T-cell (primary cell): ENCODE measurements at regions not wholly inside any gene's neighbourhood (a gene's known extent, or its start where the extent isn't known, plus 50 kb on each side); places are given as distances from the start of the nearest gene placed in this dataset.

Experiments used
- ATAC-seq, 4 experiments: fragments of 200-7000 bp in 3 of 4; fragments of 150-1000 bp in 1 of 4; cut with Tn5 transposase; replicated peaks in 1 of 4; 1 replicate in 3 of 4; 2 replicates in 1 of 4; pipeline ENCODE4 v1.10.0; 2021; ENCODE audit warnings: moderate library complexity in 3 of 4, mild to moderate bottlenecking in 2 of 4, moderate number of reproducible peaks in 1 of 4
- CTCF ChIA-PET, 2 donors: fragments of 300-600 bp; sonication (Branson Sonifier 250); formaldehyde crosslinking; loops; one replicate each; lab custom pipeline; 2022; ENCODE audit warnings: antibody characterized with exemption in 2 of 2; lab: Charles Lee
- POLR2A ChIA-PET, 2 donors: fragments of 300-600 bp; sonication (Branson Sonifier 250); formaldehyde crosslinking; loops; one replicate each; lab custom pipeline; 2022; ENCODE audit warnings: antibody characterized with exemption in 2 of 2; lab: Charles Lee
- DNase-seq, 35 experiments: peaks; one replicate each; pipeline versions ENCODE4 v3.0.0 to v3.0.0-alpha.2; 2013 to 2023
- H3K27ac ChIP-seq: one replicate; pipeline ENCODE4 v1.5.1; 2013; ENCODE audit warnings: low read length
- H3K27me3 ChIP-seq, 2 experiments: replicated peaks in 1 of 2; 1 replicate in 1 of 2; 2 replicates in 1 of 2; pipeline versions ENCODE4 v1.6.1 to v1.7.0; 2013; ENCODE audit warnings: low read length in 1 of 2, mixed read lengths in 1 of 2; ENCODE audit not compliant: control insufficient read depth in 2 of 2, insufficient read depth in 2 of 2; ENCODE audit errors: extremely low read depth in 1 of 2
- H3K36me3 ChIP-seq, 2 donors: 1 replicate in 1 of 2; 2 replicates in 1 of 2; pipeline versions ENCODE4 v1.6.1 to v1.7.0; 2013; ENCODE audit warnings: low read length in 1 of 2; ENCODE audit not compliant: control insufficient read depth in 2 of 2, insufficient read depth in 1 of 2; ENCODE audit errors: extremely low read depth in 1 of 2
- H3K4me1 ChIP-seq, 2 experiments: 1 replicate in 1 of 2; 2 replicates in 1 of 2; pipeline versions ENCODE4 v1.6.1 to v1.7.0; 2013; ENCODE audit warnings: low read length in 2 of 2, mixed read lengths in 1 of 2; ENCODE audit not compliant: insufficient read depth in 2 of 2, control insufficient read depth in 1 of 2; ENCODE audit errors: extremely low read depth in 1 of 2
- H3K4me3 ChIP-seq, 2 donors: 1 replicate in 1 of 2; 2 replicates in 1 of 2; pipeline versions ENCODE4 v1.5.1 to v1.7.0; 2013; ENCODE audit warnings: mild to moderate bottlenecking in 2 of 2, low read length in 1 of 2, moderate library complexity in 1 of 2; ENCODE audit not compliant: control insufficient read depth in 1 of 2; ENCODE audit errors: extremely low read depth in 1 of 2
- H3K9me3 ChIP-seq: 2 replicates; pipeline ENCODE4 v1.7.0; 2013
- H3K27ac Mint-ChIP-seq, 2 donors: one replicate each; pipeline ENCODE4 v1.8.0; 2020 to 2021; ENCODE audit warnings: mild to moderate bottlenecking in 2 of 2, mixed read lengths in 2 of 2
- H3K27me3 Mint-ChIP-seq, 2 donors: one replicate each; pipeline ENCODE4 v1.8.0; 2021 to 2022; ENCODE audit warnings: mixed read lengths in 2 of 2
- H3K36me3 Mint-ChIP-seq: one replicate; pipeline ENCODE4 v1.8.0; 2021; ENCODE audit warnings: mixed read lengths
- H3K4me1 Mint-ChIP-seq, 3 donors: one replicate each; pipeline ENCODE4 v1.8.0; 2020 to 2022; ENCODE audit warnings: mixed read lengths in 3 of 3, mild to moderate bottlenecking in 1 of 3
- H3K4me3 Mint-ChIP-seq, 3 donors: one replicate each; pipeline ENCODE4 v1.8.0; 2020 to 2022; ENCODE audit warnings: mild to moderate bottlenecking in 3 of 3, mixed read lengths in 3 of 3, moderate library complexity in 3 of 3
- H3K9me3 Mint-ChIP-seq, 3 donors: one replicate each; pipeline ENCODE4 v1.8.0; 2020 to 2022; ENCODE audit warnings: mixed read lengths in 3 of 3
- WGBS: methylation state at CpG from one replicate; pipeline ENCODE4 v1.1.5; 2013; ENCODE audit warnings: missing lambda C conversion rate; ENCODE audit not compliant: insufficient coverage; 5-methylcytosine and 5-hydroxymethylcytosine counted together

GRCh38 chr13:89970353-89970709, 1377.2 kb upstream of the MIR17HG start:
- Mint-ChIP-seq H3K27ac (no peak overlapping the region), H3K36me3 (no peaks in the 10 kb centered on the region), H3K4me1 (no peaks in the 10 kb centered on the region), H3K4me3 (no peak overlapping the region), H3K9me3 (peaks cover 15 to 23% (median 16%) of the 10 kb centered on the region in 3 donors), H3K27me3 (no peaks in the 10 kb centered on the region)
- no peaks in the 10 kb centered on the region for H3K36me3 ChIP-seq
- no peak overlapping the region for H3K27ac ChIP-seq
- WGBS: no CpG with 5 or more reads among the region's 1 CpG
- H3K27me3 ChIP-seq: no peaks in the 10 kb centered on the region
- H3K4me1 ChIP-seq: no peaks in the 10 kb centered on the region
- ATAC-seq: no peak
- H3K9me3 ChIP-seq: peaks cover 4% of the 10 kb centered on the region
- no peak overlapping the region for H3K4me3 ChIP-seq
- DNase-seq: no peak
- ChIA-PET CTCF (no interaction called here), POLR2A (no interaction called here)

GRCh38 chr13:89977203-89977602, 1370.3 kb upstream of the MIR17HG start:
- H3K4me1 Mint-ChIP-seq: no peaks in the 10 kb centered on the region
- WGBS: 60% methylated on average over 1 of the region's 3 CpGs
- H3K9me3 ChIP-seq: no peaks in the 10 kb centered on the region
- DNase-seq (no peak), ATAC-seq (no peak)
- H3K27ac Mint-ChIP-seq: no peak overlapping the region
- no peak overlapping the region for H3K27ac ChIP-seq
- H3K9me3 Mint-ChIP-seq: peaks cover 0 to 9% (median 5%) of the 10 kb centered on the region in 3 donors
- H3K4me3 ChIP-seq: no peak overlapping the region
- no peaks in the 10 kb centered on the region for H3K36me3 Mint-ChIP-seq
- H3K4me1 ChIP-seq: no peaks in the 10 kb centered on the region
- ChIA-PET CTCF (no interaction called here), POLR2A (no interaction called here)
- H3K36me3 ChIP-seq: no peaks in the 10 kb centered on the region
- no peak overlapping the region for H3K4me3 Mint-ChIP-seq
- no peaks in the 10 kb centered on the region for H3K27me3 ChIP-seq
- no peaks in the 10 kb centered on the region for H3K27me3 Mint-ChIP-seq

GRCh38 chr13:89980896-89981295, 1366.6 kb upstream of the MIR17HG start:
- no peaks in the 10 kb centered on the region for H3K27me3 ChIP-seq
- no peak overlapping the region for H3K4me3 Mint-ChIP-seq
- no peaks in the 10 kb centered on the region for H3K4me1 Mint-ChIP-seq
- CTCF ChIA-PET: no interaction called here
- ATAC-seq (no peak), DNase-seq (no peak)
- H3K27me3 Mint-ChIP-seq: no peaks in the 10 kb centered on the region
- no peak overlapping the region for H3K27ac Mint-ChIP-seq
- no peaks in the 10 kb centered on the region for H3K9me3 ChIP-seq
- no peaks in the 10 kb centered on the region for H3K4me1 ChIP-seq
- no peaks in the 10 kb centered on the region for H3K36me3 ChIP-seq
- H3K9me3 Mint-ChIP-seq: peaks cover 6 to 19% (median 9%) of the 10 kb centered on the region in 3 donors
- POLR2A ChIA-PET: no interaction called here
- no peak overlapping the region for H3K4me3 ChIP-seq
- no peak overlapping the region for H3K27ac ChIP-seq
- no peaks in the 10 kb centered on the region for H3K36me3 Mint-ChIP-seq

GRCh38 chr13:89982407-89983095, 1364.9 kb upstream of the MIR17HG start:
- H3K27me3 ChIP-seq: no peaks in the 10 kb centered on the region
- POLR2A ChIA-PET: no interaction called here
- CTCF ChIA-PET: no interaction called here
- Mint-ChIP-seq H3K36me3 (no peaks in the 10 kb centered on the region), H3K27ac (no peak overlapping the region), H3K27me3 (no peaks in the 10 kb centered on the region), H3K4me1 (no peaks in the 10 kb centered on the region), H3K9me3 (peaks cover 6 to 19% (median 9%) of the 10 kb centered on the region in 3 donors), H3K4me3 (no peak overlapping the region)
- no peaks in the 10 kb centered on the region for H3K9me3 ChIP-seq
- WGBS: no CpG with 5 or more reads among the region's 5 CpGs
- DNase-seq (no peak), ATAC-seq (no peak)
- H3K36me3 ChIP-seq: no peaks in the 10 kb centered on the region
- H3K27ac ChIP-seq: no peak overlapping the region
- no peak overlapping the region for H3K4me3 ChIP-seq
- H3K4me1 ChIP-seq: no peaks in the 10 kb centered on the region

GRCh38 chr13:89988206-89988605, 1359.3 kb upstream of the MIR17HG start:
- ATAC-seq (no peak), DNase-seq (no peak)
- WGBS: no CpG with 5 or more reads among the region's 4 CpGs
- Mint-ChIP-seq H3K4me1 (no peaks in the 10 kb centered on the region), H3K9me3 (peaks cover 7 to 10% (median 7%) of the 10 kb centered on the region in 3 donors), H3K27me3 (no peaks in the 10 kb centered on the region), H3K4me3 (no peak overlapping the region), H3K36me3 (no peaks in the 10 kb centered on the region), H3K27ac (no peak overlapping the region)
- no peaks in the 10 kb centered on the region for H3K4me1 ChIP-seq
- no peak overlapping the region for H3K4me3 ChIP-seq
- no peaks in the 10 kb centered on the region for H3K27me3 ChIP-seq
- H3K36me3 ChIP-seq: no peaks in the 10 kb centered on the region
- CTCF ChIA-PET: interaction anchor here in 1 of 2 donors (0.7 kb wide), 1 partner anchor 1137 kb away, joined by 4 read pairs; no protein-coding TSS in a partner anchor
- H3K27ac ChIP-seq: no peak overlapping the region
- POLR2A ChIA-PET: no interaction called here
- no peaks in the 10 kb centered on the region for H3K9me3 ChIP-seq

GRCh38 chr13:90003566-90003965, 1343.9 kb upstream of the MIR17HG start:
- H3K36me3 Mint-ChIP-seq: no peaks in the 10 kb centered on the region
- Histone ChIP-seq H3K4me3 (no peak overlapping the region), H3K27ac (no peak overlapping the region), H3K36me3 (no peaks in the 10 kb centered on the region), H3K27me3 (no peaks in the 10 kb centered on the region), H3K4me1 (no peaks in the 10 kb centered on the region), H3K9me3 (peaks cover 3% of the 10 kb centered on the region)
- no peaks in the 10 kb centered on the region for H3K4me1 Mint-ChIP-seq
- POLR2A ChIA-PET: no interaction called here
- no peak for ATAC-seq
- CTCF ChIA-PET: no interaction called here
- no peaks in the 10 kb centered on the region for H3K27me3 Mint-ChIP-seq
- no peak for DNase-seq
- no peak overlapping the region for H3K27ac Mint-ChIP-seq
- peaks cover 8 to 18% (median 12%) of the 10 kb centered on the region in 3 donors for H3K9me3 Mint-ChIP-seq
- WGBS: 80% methylated on average over 1 of the region's 3 CpGs
- H3K4me3 Mint-ChIP-seq: no peak overlapping the region

GRCh38 chr13:90008707-90009149, 1338.8 kb upstream of the MIR17HG start:
- H3K36me3 Mint-ChIP-seq: no peaks in the 10 kb centered on the region
- no peak for DNase-seq
- H3K27me3 ChIP-seq: no peaks in the 10 kb centered on the region
- ChIA-PET CTCF (no interaction called here), POLR2A (no interaction called here)
- no peak overlapping the region for H3K27ac ChIP-seq
- no peak overlapping the region for H3K4me3 Mint-ChIP-seq
- peaks cover 0 to 16% (median 7%) of the 10 kb centered on the region in 3 donors for H3K9me3 Mint-ChIP-seq
- no peak overlapping the region for H3K27ac Mint-ChIP-seq
- no peaks in the 10 kb centered on the region for H3K27me3 Mint-ChIP-seq
- no peaks in the 10 kb centered on the region for H3K4me1 ChIP-seq
- no peak overlapping the region for H3K4me3 ChIP-seq
- no peak for ATAC-seq
- no peaks in the 10 kb centered on the region for H3K9me3 ChIP-seq
- 62% methylated on average over 4 of the region's 7 CpGs for WGBS
- H3K4me1 Mint-ChIP-seq: no peaks in the 10 kb centered on the region
- H3K36me3 ChIP-seq: no peaks in the 10 kb centered on the region
